AG09309 (cell line): ENCODE measurements at regions not wholly inside any gene's neighbourhood (a gene's known extent, or its start where the extent isn't known, plus 50 kb on each side); places are given as distances from the start of the nearest gene placed in this dataset.

Experiments used
- DNase-seq: peaks from one replicate; pipeline ENCODE4 v3.0.0-alpha.2; 2010; ENCODE audit warnings: low read depth
- H3K4me3 ChIP-seq: 2 replicates; pipeline ENCODE4 v1.5.1; 2011; ENCODE audit warnings: mild to moderate bottlenecking, low read depth, low read length, moderate library complexity; ENCODE audit not compliant: control insufficient read depth
- TF ChIP-seq, protein P1 (sequence below): IDR thresholded peaks from 2 replicates; pipeline ENCODE4 v1.5.1; 2011; ENCODE audit warnings: mild to moderate bottlenecking, low read depth, low read length, inconsistent platforms; ENCODE audit not compliant: insufficient read depth, control insufficient read depth; ENCODE audit errors: missing control alignments

DNA sequence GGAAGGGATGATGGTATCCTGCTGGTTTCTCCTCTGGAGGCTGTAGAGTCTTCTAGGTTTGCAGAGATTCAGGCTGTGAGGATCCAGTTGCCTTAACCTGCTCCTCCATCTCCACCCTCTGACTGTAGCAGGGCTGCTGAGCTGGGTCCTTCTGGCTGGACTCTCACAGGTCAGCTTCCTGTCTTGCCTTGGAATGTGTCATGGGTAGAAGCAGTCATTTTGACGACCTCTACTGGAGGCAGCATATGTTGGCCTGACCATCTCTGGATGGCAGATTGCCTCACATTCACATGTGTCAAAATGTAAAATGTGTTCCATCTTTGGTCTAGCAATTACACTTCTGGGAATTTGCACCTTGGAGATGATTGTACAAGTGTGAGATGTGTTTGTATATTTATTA lies 504.4 kb upstream of the EEF2KMT start:
- DNase-seq = no peak
- no peak overlapping the region for H3K4me3 ChIP-seq
- TF ChIP-seq, protein P1, sequence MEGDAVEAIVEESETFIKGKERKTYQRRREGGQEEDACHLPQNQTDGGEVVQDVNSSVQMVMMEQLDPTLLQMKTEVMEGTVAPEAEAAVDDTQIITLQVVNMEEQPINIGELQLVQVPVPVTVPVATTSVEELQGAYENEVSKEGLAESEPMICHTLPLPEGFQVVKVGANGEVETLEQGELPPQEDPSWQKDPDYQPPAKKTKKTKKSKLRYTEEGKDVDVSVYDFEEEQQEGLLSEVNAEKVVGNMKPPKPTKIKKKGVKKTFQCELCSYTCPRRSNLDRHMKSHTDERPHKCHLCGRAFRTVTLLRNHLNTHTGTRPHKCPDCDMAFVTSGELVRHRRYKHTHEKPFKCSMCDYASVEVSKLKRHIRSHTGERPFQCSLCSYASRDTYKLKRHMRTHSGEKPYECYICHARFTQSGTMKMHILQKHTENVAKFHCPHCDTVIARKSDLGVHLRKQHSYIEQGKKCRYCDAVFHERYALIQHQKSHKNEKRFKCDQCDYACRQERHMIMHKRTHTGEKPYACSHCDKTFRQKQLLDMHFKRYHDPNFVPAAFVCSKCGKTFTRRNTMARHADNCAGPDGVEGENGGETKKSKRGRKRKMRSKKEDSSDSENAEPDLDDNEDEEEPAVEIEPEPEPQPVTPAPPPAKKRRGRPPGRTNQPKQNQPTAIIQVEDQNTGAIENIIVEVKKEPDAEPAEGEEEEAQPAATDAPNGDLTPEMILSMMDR = no peak

DNA sequence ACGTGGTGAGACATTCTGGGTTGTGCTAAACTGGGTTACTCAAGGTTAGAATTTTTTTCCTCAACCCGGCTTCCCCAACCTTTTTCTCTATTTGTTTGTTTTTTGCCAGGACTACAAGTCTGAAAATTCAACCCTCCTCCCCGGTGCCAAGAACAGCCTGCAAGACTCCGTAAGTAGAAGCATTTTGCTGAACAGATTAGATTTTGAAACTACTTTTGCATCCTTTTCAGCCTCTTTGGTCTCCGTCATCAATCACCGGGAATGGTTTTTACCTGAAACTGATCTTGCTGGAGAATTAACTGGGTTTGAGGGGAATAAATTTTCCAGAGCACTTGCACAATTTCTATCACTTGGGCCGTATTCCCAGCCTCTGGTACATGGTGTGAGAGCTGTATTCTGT lies 501.2 kb upstream of the EEF2KMT start:
- no peak overlapping the region for H3K4me3 ChIP-seq
- no peak for DNase-seq
- TF ChIP-seq, protein P1 = no peak

DNA sequence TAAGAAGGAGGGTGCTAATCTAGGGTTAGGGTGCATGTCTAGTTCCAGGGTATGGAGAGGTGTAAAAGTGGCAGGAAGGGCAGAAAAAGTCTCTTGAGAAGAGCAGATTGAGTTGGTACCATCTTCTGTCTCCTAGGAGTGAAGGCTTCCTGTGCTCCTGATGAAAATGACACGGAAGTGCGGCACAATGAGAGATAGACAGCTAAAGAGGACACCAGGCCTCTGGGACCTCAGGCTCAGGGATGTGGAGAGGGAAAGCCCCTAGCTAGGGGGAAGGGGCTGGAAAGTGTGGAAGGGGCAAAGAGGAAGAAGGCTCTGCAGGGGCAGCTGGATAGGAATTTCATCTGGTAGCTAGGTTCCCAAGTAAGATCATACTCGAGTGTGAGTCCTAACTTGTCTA lies 498.3 kb upstream of the EEF2KMT start:
- DNase-seq = no peak
- TF ChIP-seq, protein P1 = no peak
- no peak overlapping the region for H3K4me3 ChIP-seq

- DNase-seq = no peak
- H3K4me3 ChIP-seq = no peak overlapping the region
- TF ChIP-seq, protein P1 = no peak
Observed at GRCh38 chr16:5590416-5590815, 492.8 kb upstream of the EEF2KMT start.

- DNase-seq = no peak
- no peak overlapping the region for H3K4me3 ChIP-seq
- TF ChIP-seq, protein P1 = no peak
Observed at GRCh38 chr16:5589812-5590373, 492.3 kb upstream of the EEF2KMT start.

GRCh38 chr16:5584109-5584508 lies 486.5 kb upstream of the EEF2KMT start:
- DNase-seq = no peak
- TF ChIP-seq, protein P1 = no peak
- no peak overlapping the region for H3K4me3 ChIP-seq

GRCh38 chr16:5582529-5582928 lies 484.9 kb upstream of the EEF2KMT start:
- TF ChIP-seq, protein P1 = no peak
- H3K4me3 ChIP-seq = no peak overlapping the region
- DNase-seq = no peak
